ENCODE measurements at regions not wholly inside any gene's neighbourhood (a gene's known extent, or its start where the extent isn't known, plus 50 kb on each side); places are given as distances from the start of the nearest gene placed in this dataset.

DNA sequence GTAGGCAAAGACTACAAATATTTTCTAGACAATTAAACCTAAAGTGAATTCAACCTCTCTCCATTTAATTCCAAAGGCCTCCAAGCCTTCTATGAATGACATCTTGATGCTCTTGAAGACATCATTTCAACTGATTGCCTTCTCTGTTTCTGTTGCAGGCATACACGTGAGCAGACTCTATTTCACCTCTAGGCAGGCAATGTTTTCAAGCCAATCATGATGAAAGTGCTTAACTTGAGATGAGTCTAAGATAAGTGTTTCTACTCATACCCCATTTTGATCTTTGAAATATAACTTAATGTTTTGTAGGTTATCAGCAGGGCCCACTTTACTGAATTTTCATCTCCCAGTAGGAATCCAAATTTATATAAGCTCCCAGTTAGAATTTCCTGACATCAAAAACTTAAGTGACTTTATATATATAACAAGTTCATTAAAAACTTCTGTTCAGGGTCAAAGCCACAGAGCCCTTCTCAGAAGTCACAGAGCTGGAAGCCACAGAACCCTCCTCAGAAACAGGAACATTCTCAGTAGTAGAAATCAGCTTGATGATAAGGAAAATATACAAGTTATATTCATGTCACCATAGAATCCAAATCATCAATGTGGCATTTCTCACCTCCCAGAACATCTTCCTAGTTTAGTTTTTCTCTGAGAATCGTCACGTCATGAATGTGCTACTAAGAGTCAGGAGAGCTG, 108.5 kb downstream of the PHLDA1 start (continued):
- TF ChIP-seq, protein P1, sequence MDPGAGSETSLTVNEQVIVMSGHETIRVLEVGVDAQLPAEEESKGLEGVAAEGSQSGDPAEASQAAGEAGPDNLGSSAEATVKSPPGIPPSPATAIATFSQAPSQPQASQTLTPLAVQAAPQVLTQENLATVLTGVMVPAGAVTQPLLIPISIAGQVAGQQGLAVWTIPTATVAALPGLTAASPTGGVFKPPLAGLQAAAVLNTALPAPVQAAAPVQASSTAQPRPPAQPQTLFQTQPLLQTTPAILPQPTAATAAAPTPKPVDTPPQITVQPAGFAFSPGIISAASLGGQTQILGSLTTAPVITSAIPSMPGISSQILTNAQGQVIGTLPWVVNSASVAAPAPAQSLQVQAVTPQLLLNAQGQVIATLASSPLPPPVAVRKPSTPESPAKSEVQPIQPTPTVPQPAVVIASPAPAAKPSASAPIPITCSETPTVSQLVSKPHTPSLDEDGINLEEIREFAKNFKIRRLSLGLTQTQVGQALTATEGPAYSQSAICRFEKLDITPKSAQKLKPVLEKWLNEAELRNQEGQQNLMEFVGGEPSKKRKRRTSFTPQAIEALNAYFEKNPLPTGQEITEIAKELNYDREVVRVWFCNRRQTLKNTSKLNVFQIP (CRISPR knock-in tag; IDR thresholded peaks at IDR 0.05; ENCODE audit: borderline replicate concordance, low read depth): no peak
- TF ChIP-seq GLIS3 (CRISPR knock-in tag; IDR thresholded peaks at IDR 0.05): no peak
- TF ChIP-seq ARNTL (CRISPR knock-in tag; IDR thresholded peaks at IDR 0.05; ENCODE audit: borderline replicate concordance, low read depth): no peak

DNA sequence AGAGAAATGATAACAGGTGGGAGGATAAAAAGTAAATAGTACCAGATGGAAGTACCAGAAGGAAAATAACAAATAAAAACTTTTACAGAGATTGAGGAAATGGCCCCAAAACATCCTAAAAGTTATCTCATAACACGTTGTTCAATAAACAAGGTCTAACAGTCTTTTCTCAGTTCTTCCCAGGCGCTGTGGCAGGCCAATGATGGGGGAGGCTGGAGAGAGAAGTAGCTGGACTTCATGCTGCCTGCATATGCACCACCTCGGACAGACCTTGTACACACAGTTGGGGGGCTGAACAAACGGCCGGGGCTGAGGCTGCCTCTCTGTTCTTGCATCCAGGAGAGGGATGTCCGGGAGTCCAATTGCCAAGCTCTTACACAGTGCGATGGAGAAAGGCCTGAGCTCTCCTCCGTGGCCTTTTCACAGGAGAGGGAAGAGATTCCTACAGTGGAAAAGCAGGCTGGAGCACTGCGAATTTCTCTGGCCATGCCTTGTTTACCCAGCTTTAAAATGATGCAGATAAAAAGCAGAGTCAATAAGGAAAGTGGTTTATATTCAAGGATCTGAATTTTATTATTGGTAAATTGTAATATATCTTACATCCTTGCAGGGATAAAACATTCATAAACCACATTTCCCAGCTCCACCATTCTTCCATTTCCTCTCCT, 109.8 kb downstream of the PHLDA1 start:
- ATAC-seq: no peak
- TF ChIP-seq ZFP30 (CRISPR knock-in tag; IDR thresholded peaks at IDR 0.05): no peak
- TF ChIP-seq ZNF8 (CRISPR knock-in tag; IDR thresholded peaks at IDR 0.05): no peak
- TF ChIP-seq, protein P2, sequence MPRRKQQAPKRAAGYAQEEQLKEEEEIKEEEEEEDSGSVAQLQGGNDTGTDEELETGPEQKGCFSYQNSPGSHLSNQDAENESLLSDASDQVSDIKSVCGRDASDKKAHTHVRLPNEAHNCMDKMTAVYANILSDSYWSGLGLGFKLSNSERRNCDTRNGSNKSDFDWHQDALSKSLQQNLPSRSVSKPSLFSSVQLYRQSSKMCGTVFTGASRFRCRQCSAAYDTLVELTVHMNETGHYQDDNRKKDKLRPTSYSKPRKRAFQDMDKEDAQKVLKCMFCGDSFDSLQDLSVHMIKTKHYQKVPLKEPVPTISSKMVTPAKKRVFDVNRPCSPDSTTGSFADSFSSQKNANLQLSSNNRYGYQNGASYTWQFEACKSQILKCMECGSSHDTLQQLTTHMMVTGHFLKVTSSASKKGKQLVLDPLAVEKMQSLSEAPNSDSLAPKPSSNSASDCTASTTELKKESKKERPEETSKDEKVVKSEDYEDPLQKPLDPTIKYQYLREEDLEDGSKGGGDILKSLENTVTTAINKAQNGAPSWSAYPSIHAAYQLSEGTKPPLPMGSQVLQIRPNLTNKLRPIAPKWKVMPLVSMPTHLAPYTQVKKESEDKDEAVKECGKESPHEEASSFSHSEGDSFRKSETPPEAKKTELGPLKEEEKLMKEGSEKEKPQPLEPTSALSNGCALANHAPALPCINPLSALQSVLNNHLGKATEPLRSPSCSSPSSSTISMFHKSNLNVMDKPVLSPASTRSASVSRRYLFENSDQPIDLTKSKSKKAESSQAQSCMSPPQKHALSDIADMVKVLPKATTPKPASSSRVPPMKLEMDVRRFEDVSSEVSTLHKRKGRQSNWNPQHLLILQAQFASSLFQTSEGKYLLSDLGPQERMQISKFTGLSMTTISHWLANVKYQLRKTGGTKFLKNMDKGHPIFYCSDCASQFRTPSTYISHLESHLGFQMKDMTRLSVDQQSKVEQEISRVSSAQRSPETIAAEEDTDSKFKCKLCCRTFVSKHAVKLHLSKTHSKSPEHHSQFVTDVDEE (CRISPR knock-in tag; IDR thresholded peaks at IDR 0.05): no peak

DNA sequence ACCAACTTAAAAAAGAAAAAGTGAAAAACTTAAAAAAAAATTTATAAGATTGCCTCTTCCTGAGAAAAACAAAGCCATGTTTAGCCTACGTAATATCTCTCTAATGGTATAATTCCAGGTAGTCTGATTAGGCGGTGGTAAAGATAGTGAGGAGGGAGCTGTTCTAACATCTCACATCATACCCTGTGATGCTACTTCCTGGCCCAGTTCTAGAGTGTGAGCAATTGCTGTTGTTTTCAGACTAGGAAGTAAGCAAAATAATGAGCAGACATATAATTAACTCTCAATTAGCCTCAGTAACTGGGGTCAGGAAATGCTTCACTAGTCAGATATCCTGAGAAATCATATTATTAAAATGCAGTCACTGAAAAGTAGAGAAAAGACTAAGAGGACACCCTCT, 113.9 kb downstream of the PHLDA1 start:
- TF ChIP-seq ISL1 (CRISPR knock-in tag; IDR thresholded peaks at IDR 0.05) (no peak), SNAI2 (CRISPR knock-in tag; IDR thresholded peaks at IDR 0.05) (no peak), ZNF70 (CRISPR knock-in tag; IDR thresholded peaks at IDR 0.05) (no peak), ZNF565 (CRISPR knock-in tag; conservative IDR thresholded peaks at IDR 0.05; ENCODE audit: low read depth) (no peak), CSDC2 (CRISPR knock-in tag; IDR thresholded peaks at IDR 0.05) (no peak), TCF4 (CRISPR knock-in tag; IDR thresholded peaks at IDR 0.05; ENCODE audit: borderline replicate concordance) (no peak), ZFP30 (CRISPR knock-in tag; IDR thresholded peaks at IDR 0.05) (no peak), GLIS3 (CRISPR knock-in tag; IDR thresholded peaks at IDR 0.05) (no peak), ESRRG (CRISPR knock-in tag; IDR thresholded peaks at IDR 0.05) (no peak), ZNF8 (CRISPR knock-in tag; IDR thresholded peaks at IDR 0.05) (no peak), OSR1 (CRISPR knock-in tag; IDR thresholded peaks at IDR 0.05) (no peak), ZFP3 (CRISPR knock-in tag; IDR thresholded peaks at IDR 0.05) (no peak), TOX (CRISPR knock-in tag; IDR thresholded peaks at IDR 0.05; ENCODE audit: borderline replicate concordance) (no peak), RARB (CRISPR knock-in tag; IDR thresholded peaks at IDR 0.05) (no peak)
- TF ChIP-seq, protein P3, sequence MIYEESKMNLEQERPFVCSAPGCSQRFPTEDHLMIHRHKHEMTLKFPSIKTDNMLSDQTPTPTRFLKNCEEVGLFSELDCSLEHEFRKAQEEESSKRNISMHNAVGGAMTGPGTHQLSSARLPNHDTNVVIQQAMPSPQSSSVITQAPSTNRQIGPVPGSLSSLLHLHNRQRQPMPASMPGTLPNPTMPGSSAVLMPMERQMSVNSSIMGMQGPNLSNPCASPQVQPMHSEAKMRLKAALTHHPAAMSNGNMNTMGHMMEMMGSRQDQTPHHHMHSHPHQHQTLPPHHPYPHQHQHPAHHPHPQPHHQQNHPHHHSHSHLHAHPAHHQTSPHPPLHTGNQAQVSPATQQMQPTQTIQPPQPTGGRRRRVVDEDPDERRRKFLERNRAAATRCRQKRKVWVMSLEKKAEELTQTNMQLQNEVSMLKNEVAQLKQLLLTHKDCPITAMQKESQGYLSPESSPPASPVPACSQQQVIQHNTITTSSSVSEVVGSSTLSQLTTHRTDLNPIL (CRISPR knock-in tag; IDR thresholded peaks at IDR 0.05; ENCODE audit: low read depth): no peak
- TF ChIP-seq, protein P2 (CRISPR knock-in tag; IDR thresholded peaks at IDR 0.05): no peak
- TF ChIP-seq, protein P4, sequence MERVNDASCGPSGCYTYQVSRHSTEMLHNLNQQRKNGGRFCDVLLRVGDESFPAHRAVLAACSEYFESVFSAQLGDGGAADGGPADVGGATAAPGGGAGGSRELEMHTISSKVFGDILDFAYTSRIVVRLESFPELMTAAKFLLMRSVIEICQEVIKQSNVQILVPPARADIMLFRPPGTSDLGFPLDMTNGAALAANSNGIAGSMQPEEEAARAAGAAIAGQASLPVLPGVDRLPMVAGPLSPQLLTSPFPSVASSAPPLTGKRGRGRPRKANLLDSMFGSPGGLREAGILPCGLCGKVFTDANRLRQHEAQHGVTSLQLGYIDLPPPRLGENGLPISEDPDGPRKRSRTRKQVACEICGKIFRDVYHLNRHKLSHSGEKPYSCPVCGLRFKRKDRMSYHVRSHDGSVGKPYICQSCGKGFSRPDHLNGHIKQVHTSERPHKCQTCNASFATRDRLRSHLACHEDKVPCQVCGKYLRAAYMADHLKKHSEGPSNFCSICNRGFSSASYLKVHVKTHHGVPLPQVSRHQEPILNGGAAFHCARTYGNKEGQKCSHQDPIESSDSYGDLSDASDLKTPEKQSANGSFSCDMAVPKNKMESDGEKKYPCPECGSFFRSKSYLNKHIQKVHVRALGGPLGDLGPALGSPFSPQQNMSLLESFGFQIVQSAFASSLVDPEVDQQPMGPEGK (CRISPR knock-in tag; IDR thresholded peaks at IDR 0.05; ENCODE audit: borderline replicate concordance): no peak
- TF ChIP-seq, protein P1 (CRISPR knock-in tag; IDR thresholded peaks at IDR 0.05; ENCODE audit: borderline replicate concordance, low read depth): no peak
- TF ChIP-seq, protein P5, sequence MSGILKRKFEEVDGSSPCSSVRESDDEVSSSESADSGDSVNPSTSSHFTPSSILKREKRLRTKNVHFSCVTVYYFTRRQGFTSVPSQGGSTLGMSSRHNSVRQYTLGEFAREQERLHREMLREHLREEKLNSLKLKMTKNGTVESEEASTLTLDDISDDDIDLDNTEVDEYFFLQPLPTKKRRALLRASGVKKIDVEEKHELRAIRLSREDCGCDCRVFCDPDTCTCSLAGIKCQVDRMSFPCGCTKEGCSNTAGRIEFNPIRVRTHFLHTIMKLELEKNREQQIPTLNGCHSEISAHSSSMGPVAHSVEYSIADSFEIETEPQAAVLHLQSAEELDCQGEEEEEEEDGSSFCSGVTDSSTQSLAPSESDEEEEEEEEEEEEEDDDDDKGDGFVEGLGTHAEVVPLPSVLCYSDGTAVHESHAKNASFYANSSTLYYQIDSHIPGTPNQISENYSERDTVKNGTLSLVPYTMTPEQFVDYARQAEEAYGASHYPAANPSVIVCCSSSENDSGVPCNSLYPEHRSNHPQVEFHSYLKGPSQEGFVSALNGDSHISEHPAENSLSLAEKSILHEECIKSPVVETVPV (CRISPR knock-in tag; IDR thresholded peaks at IDR 0.05): no peak
- no peak for ATAC-seq

All from SK-N-SH treated with all-trans-retinoic acid at 6 μM for 48 hours (cell line).